COR-L47 (cell line): ENCODE measurements at regions not wholly inside any gene's neighbourhood (a gene's known extent, or its start where the extent isn't known, plus 50 kb on each side); places are given as distances from the start of the nearest gene placed in this dataset.
"Not testable (repeated sequence)": the region's sequence is repeated elsewhere in the genome, so short reads cannot be mapped to it uniquely, and the experiment has no call there.

Experiments
- DNase-seq: peaks from one replicate; lab custom pipeline; 2025; lab: John Stamatoyannopoulos, UW

GRCh38 chr18:22700920-22701319 is 232.2 kb upstream of the RBBP8 start:
- DNase-seq: no peak

- no peak for DNase-seq
Measured at GRCh38 chr18:22701326-22701725, 231.8 kb upstream of the RBBP8 start.

- DNase-seq: no peak
Measured at GRCh38 chr18:22701795-22702194, 231.3 kb upstream of the RBBP8 start.

- no peak for DNase-seq
Measured at GRCh38 chr18:22702806-22703205, 230.3 kb upstream of the RBBP8 start.

GRCh38 chr18:22703883-22704585 is 229.1 kb upstream of the RBBP8 start:
- peak; percentile 25 for DNase-seq

GRCh38 chr18:22704586-22704918 is 228.6 kb upstream of the RBBP8 start:
- DNase-seq: no peak

- DNase-seq: no peak
Measured at GRCh38 chr18:22705328-22705727, 227.8 kb upstream of the RBBP8 start.

GRCh38 chr18:22706025-22706424 is 227.1 kb upstream of the RBBP8 start:
- DNase-seq: not testable (repeated sequence)

- no peak for DNase-seq
Measured at GRCh38 chr18:22709288-22710060, 223.7 kb upstream of the RBBP8 start.

- no peak for DNase-seq
Measured at GRCh38 chr18:22710673-22711191, 222.4 kb upstream of the RBBP8 start.

GRCh38 chr18:22711192-22711685 is 221.9 kb upstream of the RBBP8 start:
- DNase-seq: no peak

- no peak for DNase-seq
Measured at GRCh38 chr18:22713511-22713910, 219.6 kb upstream of the RBBP8 start.

GRCh38 chr18:22717536-22717935 is 215.6 kb upstream of the RBBP8 start:
- not testable (repeated sequence) for DNase-seq

- DNase-seq: no peak
Measured at GRCh38 chr18:22723221-22723620, 209.9 kb upstream of the RBBP8 start.

GRCh38 chr18:22723773-22724172 is 209.4 kb upstream of the RBBP8 start:
- DNase-seq: no peak

- DNase-seq: no peak
Measured at GRCh38 chr18:22726469-22726868, 206.7 kb upstream of the RBBP8 start.

- DNase-seq: no peak
Measured at GRCh38 chr18:22728016-22728415, 205.1 kb upstream of the RBBP8 start.

GRCh38 chr18:22728481-22729105 is 204.5 kb upstream of the RBBP8 start:
- no peak for DNase-seq

GRCh38 chr18:22731398-22731797 is 201.7 kb upstream of the RBBP8 start:
- no peak for DNase-seq

GRCh38 chr18:22734105-22734661 is 198.9 kb upstream of the RBBP8 start:
- no peak for DNase-seq

GRCh38 chr18:22734791-22735627 is 198.1 kb upstream of the RBBP8 start:
- no peak for DNase-seq

GRCh38 chr18:22737054-22737453 is 196.1 kb upstream of the RBBP8 start:
- no peak for DNase-seq
